ENCODE measurements at regions not wholly inside any gene's neighbourhood (a gene's known extent, or its start where the extent isn't known, plus 50 kb on each side); places are given as distances from the start of the nearest gene placed in this dataset.

DNA sequence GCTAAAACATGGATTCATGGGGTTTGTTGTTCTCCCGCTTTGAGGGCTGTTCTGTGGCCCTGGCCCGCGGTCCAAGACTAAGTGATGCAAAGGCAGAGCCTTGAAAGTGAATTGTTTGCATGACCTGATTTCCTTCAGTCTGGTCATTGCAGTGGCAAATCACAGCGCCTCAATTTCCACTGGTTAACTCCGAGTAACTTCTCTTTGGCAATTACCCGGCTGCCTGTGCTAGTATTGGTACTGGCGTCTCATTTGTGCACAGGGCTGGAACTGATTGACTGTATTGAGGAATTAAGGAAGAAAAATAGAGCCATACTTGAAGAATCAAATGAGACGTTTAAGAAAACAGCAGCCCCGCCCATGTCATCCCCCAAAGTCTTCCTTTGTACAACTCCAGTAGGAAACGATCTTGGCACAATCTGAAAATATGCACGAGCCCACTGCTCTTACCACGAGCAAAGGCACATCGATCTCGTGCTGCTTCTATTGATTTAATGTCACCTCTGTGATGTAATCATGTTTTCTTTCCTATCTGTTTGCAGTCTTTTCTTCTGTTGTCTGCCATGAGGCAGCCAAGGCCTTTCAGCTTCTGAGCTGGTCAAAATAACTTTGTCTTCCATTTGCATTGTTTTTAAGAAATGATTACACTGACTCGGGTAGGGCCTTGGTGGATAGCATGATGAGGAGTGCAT, 60.6 kb upstream of the SHH start:
- Mint-ChIP-seq H3K27ac (no peak overlapping the region), H3K27me3 (peaks cover 20% of the 10 kb centered on the region), H3K4me3 (no peak overlapping the region), H3K9me3 (no peaks in the 10 kb centered on the region), H3K4me1 (ENCODE audit: low read depth) (no peaks in the 10 kb centered on the region), H3K36me3 (ENCODE audit: low read depth) (no peaks in the 10 kb centered on the region)
- Histone ChIP-seq H3K27ac (ENCODE audit: low read depth in 1 of 2, low read length in 2 of 2) (no peak overlapping the region), H3K27me3 (ENCODE audit: control insufficient read depth in 1 of 2, insufficient read depth in 2 of 2, low read length in 2 of 2) (peaks cover 0 to 4% of the 10 kb centered on the region in 2 experiments), H3K4me1 (ENCODE audit: insufficient read depth, low read length) (no peaks in the 10 kb centered on the region), H3K36me3 (ENCODE audit: insufficient read depth, low read length) (no peaks in the 10 kb centered on the region), H3K9me3 (ENCODE audit: control insufficient read depth in 1 of 2, insufficient read depth in 1 of 2, low read length in 2 of 2) (peaks cover 0 to 4% of the 10 kb centered on the region in 2 experiments), H3K4me3 (ENCODE audit: low read length) (no peak overlapping the region)
- ChIA-PET POLR2A (no interaction called here), CTCF (no interaction called here)
- ATAC-seq (ENCODE audit: poor library complexity) (no peak), DNase-seq (no peak)
- intact Hi-C loops (cut with DNase I, micrococcal nuclease): no loop called here
- TF ChIP-seq, protein P1, sequence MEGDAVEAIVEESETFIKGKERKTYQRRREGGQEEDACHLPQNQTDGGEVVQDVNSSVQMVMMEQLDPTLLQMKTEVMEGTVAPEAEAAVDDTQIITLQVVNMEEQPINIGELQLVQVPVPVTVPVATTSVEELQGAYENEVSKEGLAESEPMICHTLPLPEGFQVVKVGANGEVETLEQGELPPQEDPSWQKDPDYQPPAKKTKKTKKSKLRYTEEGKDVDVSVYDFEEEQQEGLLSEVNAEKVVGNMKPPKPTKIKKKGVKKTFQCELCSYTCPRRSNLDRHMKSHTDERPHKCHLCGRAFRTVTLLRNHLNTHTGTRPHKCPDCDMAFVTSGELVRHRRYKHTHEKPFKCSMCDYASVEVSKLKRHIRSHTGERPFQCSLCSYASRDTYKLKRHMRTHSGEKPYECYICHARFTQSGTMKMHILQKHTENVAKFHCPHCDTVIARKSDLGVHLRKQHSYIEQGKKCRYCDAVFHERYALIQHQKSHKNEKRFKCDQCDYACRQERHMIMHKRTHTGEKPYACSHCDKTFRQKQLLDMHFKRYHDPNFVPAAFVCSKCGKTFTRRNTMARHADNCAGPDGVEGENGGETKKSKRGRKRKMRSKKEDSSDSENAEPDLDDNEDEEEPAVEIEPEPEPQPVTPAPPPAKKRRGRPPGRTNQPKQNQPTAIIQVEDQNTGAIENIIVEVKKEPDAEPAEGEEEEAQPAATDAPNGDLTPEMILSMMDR (IDR thresholded peaks at IDR 0.05): no peak

- DNase-seq (no peak), ATAC-seq (ENCODE audit: poor library complexity) (no peak)
- intact Hi-C loops (cut with DNase I, micrococcal nuclease): no loop called here
- Mint-ChIP-seq H3K9me3 (no peaks in the 10 kb centered on the region), H3K27ac (no peak overlapping the region), H3K4me3 (no peak overlapping the region), H3K27me3 (peaks cover 20% of the 10 kb centered on the region), H3K4me1 (ENCODE audit: low read depth) (no peaks in the 10 kb centered on the region), H3K36me3 (ENCODE audit: low read depth) (no peaks in the 10 kb centered on the region)
- Histone ChIP-seq H3K9me3 (ENCODE audit: control insufficient read depth in 1 of 2, insufficient read depth in 1 of 2, low read length in 2 of 2) (peaks cover 0 to 4% of the 10 kb centered on the region in 2 experiments), H3K4me1 (ENCODE audit: insufficient read depth, low read length) (no peaks in the 10 kb centered on the region), H3K27ac (ENCODE audit: low read depth in 1 of 2, low read length in 2 of 2) (no peak overlapping the region), H3K4me3 (ENCODE audit: low read length) (no peak overlapping the region), H3K27me3 (ENCODE audit: control insufficient read depth in 1 of 2, insufficient read depth in 2 of 2, low read length in 2 of 2) (peaks cover under 1 to 4% of the 10 kb centered on the region in 2 experiments), H3K36me3 (ENCODE audit: insufficient read depth, low read length) (no peaks in the 10 kb centered on the region)
- ChIA-PET CTCF (no interaction called here), POLR2A (no interaction called here)
- TF ChIP-seq, protein P1 (IDR thresholded peaks at IDR 0.05): no peak
Measured at GRCh38 chr7:155871211-155871610, 58.9 kb upstream of the SHH start.

DNA sequence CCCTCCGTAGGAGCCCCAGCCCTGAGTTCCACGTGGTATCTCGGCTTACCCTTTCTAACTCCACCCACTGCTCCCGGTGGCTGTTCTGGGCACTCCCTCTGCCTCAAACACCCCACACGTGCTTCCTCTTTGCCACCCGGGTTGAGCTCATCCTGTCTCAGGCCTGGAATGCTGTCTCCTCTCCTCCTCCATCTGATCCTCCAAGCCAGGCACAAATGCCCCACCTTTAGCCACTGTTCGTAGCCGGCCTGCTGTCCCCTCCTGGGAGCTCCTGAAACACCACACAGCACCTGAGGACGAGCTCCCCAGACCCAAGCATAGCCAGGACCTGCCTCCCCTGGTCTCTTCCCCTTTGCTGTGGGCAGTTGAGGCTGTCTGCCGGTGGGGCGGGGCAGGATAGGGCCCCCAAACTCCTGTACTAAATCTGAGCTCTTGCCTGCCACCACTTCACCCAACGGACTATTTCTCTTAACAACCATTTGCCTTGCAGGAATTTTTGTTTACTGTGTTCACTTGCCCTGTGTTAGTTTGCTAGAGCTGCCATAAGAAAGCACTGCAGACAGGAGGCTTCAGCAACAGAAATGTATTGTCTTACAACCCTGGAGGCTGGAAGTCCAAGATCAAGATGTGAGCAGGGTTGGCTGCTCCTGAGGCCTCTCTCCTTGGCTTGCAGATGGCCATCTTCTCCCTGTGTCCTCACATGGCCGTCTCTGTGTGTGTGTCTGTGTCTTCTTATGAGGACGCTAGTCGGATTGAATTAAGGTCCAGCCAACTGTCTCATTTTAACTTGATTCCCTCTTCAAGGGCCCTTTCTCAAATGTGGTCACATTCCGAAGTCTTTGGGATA, 58.3 kb upstream of the SHH start:
- DNase-seq (no peak), ATAC-seq (ENCODE audit: poor library complexity) (no peak)
- Histone ChIP-seq H3K27ac (ENCODE audit: low read depth in 1 of 2, low read length in 2 of 2) (no peak overlapping the region), H3K27me3 (ENCODE audit: control insufficient read depth in 1 of 2, insufficient read depth in 2 of 2, low read length in 2 of 2) (peaks cover 4% of the 10 kb centered on the region in 2 experiments), H3K4me3 (ENCODE audit: low read length) (no peak overlapping the region), H3K36me3 (ENCODE audit: insufficient read depth, low read length) (no peaks in the 10 kb centered on the region), H3K9me3 (ENCODE audit: control insufficient read depth in 1 of 2, insufficient read depth in 1 of 2, low read length in 2 of 2) (peaks cover 0 to 4% of the 10 kb centered on the region in 2 experiments), H3K4me1 (ENCODE audit: insufficient read depth, low read length) (no peaks in the 10 kb centered on the region)
- H3K27me3 Mint-ChIP-seq: peaks cover 20% of the 10 kb centered on the region
- no peaks in the 10 kb centered on the region for H3K36me3 Mint-ChIP-seq (ENCODE audit: low read depth)
- no peaks in the 10 kb centered on the region for H3K9me3 Mint-ChIP-seq
- TF ChIP-seq, protein P1 (IDR thresholded peaks at IDR 0.05): no peak
- H3K4me1 Mint-ChIP-seq (ENCODE audit: low read depth): no peaks in the 10 kb centered on the region
- POLR2A ChIA-PET: no interaction called here
- intact Hi-C loops (cut with DNase I, micrococcal nuclease): no loop called here
- H3K4me3 Mint-ChIP-seq: no peak overlapping the region
- no peak overlapping the region for H3K27ac Mint-ChIP-seq
- CTCF ChIA-PET: no interaction called here

Data from CD4-positive, alpha-beta T cell (primary cell).